ENCODE measurements at regions not wholly inside any gene's neighbourhood (a gene's known extent, or its start where the extent isn't known, plus 50 kb on each side); places are given as distances from the start of the nearest gene placed in this dataset.

- no peaks in the 10 kb centered on the region for H3F3A ChIP-seq (ENCODE audit: control insufficient read depth, insufficient read depth)
- no peaks in the 10 kb centered on the region for H3K79me2 ChIP-seq (ENCODE audit: control insufficient read depth, low read length)
- no peaks in the 10 kb centered on the region for H4K20me1 ChIP-seq (ENCODE audit: control insufficient read depth, insufficient read depth, low read depth, low read length)
- H3K4me2 ChIP-seq (ENCODE audit: low read length): no peak overlapping the region
- no peak overlapping the region for H3K27ac ChIP-seq (ENCODE audit: low read depth, low read length)
- no peaks in the 10 kb centered on the region for H3K9me3 ChIP-seq (ENCODE audit: control insufficient read depth, insufficient read depth, low read length)
- H3K27me3 ChIP-seq (ENCODE audit: control insufficient read depth, low read length): no peaks in the 10 kb centered on the region
- no peak for TF ChIP-seq EZH2phosphoT487 (IDR thresholded peaks at IDR 0.05; ENCODE audit: borderline replicate concordance, low read length)
- TF ChIP-seq CTCF (IDR thresholded peaks at IDR 0.05; ENCODE audit: low read depth, low read length, poor library complexity, severe bottlenecking): no peak
- H3K4me1 ChIP-seq (ENCODE audit: control insufficient read depth, low read length): no peaks in the 10 kb centered on the region
- H3K36me3 ChIP-seq (ENCODE audit: control insufficient read depth, low read length): no peaks in the 10 kb centered on the region
- no peak overlapping the region for H3K4me3 ChIP-seq (ENCODE audit: low read length)
- H3K9me2 ChIP-seq (replicated peaks; ENCODE audit: control insufficient read depth, low read length): no peaks in the 10 kb centered on the region
Measured at GRCh38 chr14:54121466-54122027, 164.9 kb upstream of the BMP4 start.

- Histone ChIP-seq H3K9me2 (replicated peaks; ENCODE audit: control insufficient read depth, low read length) (no peaks in the 10 kb centered on the region), H3K4me2 (ENCODE audit: low read length) (no peak overlapping the region), H3K36me3 (ENCODE audit: control insufficient read depth, low read length) (no peaks in the 10 kb centered on the region), H3K27ac (ENCODE audit: low read depth, low read length) (no peak overlapping the region), H4K20me1 (ENCODE audit: control insufficient read depth, insufficient read depth, low read depth, low read length) (no peaks in the 10 kb centered on the region), H3F3A (ENCODE audit: control insufficient read depth, insufficient read depth) (no peaks in the 10 kb centered on the region), H3K27me3 (ENCODE audit: control insufficient read depth, low read length) (no peaks in the 10 kb centered on the region), H3K4me3 (ENCODE audit: low read length) (no peak overlapping the region), H3K9me3 (ENCODE audit: control insufficient read depth, insufficient read depth, low read length) (no peaks in the 10 kb centered on the region), H3K79me2 (ENCODE audit: control insufficient read depth, low read length) (no peaks in the 10 kb centered on the region), H3K4me1 (ENCODE audit: control insufficient read depth, low read length) (no peaks in the 10 kb centered on the region)
- TF ChIP-seq EZH2phosphoT487 (IDR thresholded peaks at IDR 0.05; ENCODE audit: borderline replicate concordance, low read length) (no peak), CTCF (IDR thresholded peaks at IDR 0.05; ENCODE audit: low read depth, low read length, poor library complexity, severe bottlenecking) (no peak)
Measured at GRCh38 chr14:54123841-54124240, 167.2 kb upstream of the BMP4 start.

GRCh38 chr14:54125109-54125508 is 168.5 kb upstream of the BMP4 start:
- Histone ChIP-seq H3K27ac (ENCODE audit: low read depth, low read length) (no peak overlapping the region), H3K9me3 (ENCODE audit: control insufficient read depth, insufficient read depth, low read length) (no peaks in the 10 kb centered on the region), H3K9me2 (replicated peaks; ENCODE audit: control insufficient read depth, low read length) (no peaks in the 10 kb centered on the region), H3K4me2 (ENCODE audit: low read length) (no peak overlapping the region), H3K27me3 (ENCODE audit: control insufficient read depth, low read length) (no peaks in the 10 kb centered on the region), H4K20me1 (ENCODE audit: control insufficient read depth, insufficient read depth, low read depth, low read length) (no peaks in the 10 kb centered on the region), H3K79me2 (ENCODE audit: control insufficient read depth, low read length) (no peaks in the 10 kb centered on the region), H3K4me1 (ENCODE audit: control insufficient read depth, low read length) (no peaks in the 10 kb centered on the region), H3F3A (ENCODE audit: control insufficient read depth, insufficient read depth) (no peaks in the 10 kb centered on the region), H3K36me3 (ENCODE audit: control insufficient read depth, low read length) (no peaks in the 10 kb centered on the region), H3K4me3 (ENCODE audit: low read length) (no peak overlapping the region)
- TF ChIP-seq CTCF (IDR thresholded peaks at IDR 0.05; ENCODE audit: low read depth, low read length, poor library complexity, severe bottlenecking): no peak
- no peak for TF ChIP-seq EZH2phosphoT487 (IDR thresholded peaks at IDR 0.05; ENCODE audit: borderline replicate concordance, low read length)
